Cardiac fibroblast (primary cell): ENCODE measurements at regions not wholly inside any gene's neighbourhood (a gene's known extent, or its start where the extent isn't known, plus 50 kb on each side); places are given as distances from the start of the nearest gene placed in this dataset.

Experiments used
- DNase-seq, 2 donors: peaks; one replicate each; pipeline versions ENCODE4 v3.0.0 to v3.0.0-alpha.2; 2010; ENCODE audit warnings: low read depth in 2 of 2
- H3K4me3 ChIP-seq, 2 donors: replicated peaks in 1 of 2; 1 replicate in 1 of 2; 2 replicates in 1 of 2; pipeline ENCODE4 v1.5.1; 2011; ENCODE audit warnings: low read depth in 2 of 2, low read length in 2 of 2, mild to moderate bottlenecking in 2 of 2, moderate library complexity in 1 of 2
- CTCF ChIP-seq: IDR thresholded peaks from one replicate; pipeline ENCODE4 v1.5.1; 2011; ENCODE audit warnings: low read depth, mild to moderate bottlenecking, low read length, inconsistent platforms

- no peak for DNase-seq
- no peak for TF ChIP-seq CTCF
- no peak overlapping the region for H3K4me3 ChIP-seq
Measured at GRCh38 chr1:102099916-102100315, 103.2 kb upstream of the OLFM3 start.

GRCh38 chr1:102098536-102098935 is 101.8 kb upstream of the OLFM3 start:
- no peak for TF ChIP-seq CTCF
- no peak for DNase-seq
- no peak overlapping the region for H3K4me3 ChIP-seq

GRCh38 chr1:102098081-102098480 is 101.4 kb upstream of the OLFM3 start:
- DNase-seq, result no peak
- H3K4me3 ChIP-seq, result no peak overlapping the region
- no peak for TF ChIP-seq CTCF

- H3K4me3 ChIP-seq, result no peak overlapping the region
- no peak for DNase-seq
- no peak for TF ChIP-seq CTCF
Measured at GRCh38 chr1:102097451-102097850, 100.7 kb upstream of the OLFM3 start.

- H3K4me3 ChIP-seq, result no peak overlapping the region
- no peak for TF ChIP-seq CTCF
- no peak for DNase-seq
Measured at GRCh38 chr1:102096162-102096561, 99.4 kb upstream of the OLFM3 start.

- no peak for TF ChIP-seq CTCF
- no peak overlapping the region for H3K4me3 ChIP-seq
- DNase-seq, result no peak
Measured at GRCh38 chr1:102089791-102090190, 93.1 kb upstream of the OLFM3 start.

- DNase-seq, result no peak
- H3K4me3 ChIP-seq, result no peak overlapping the region
- no peak for TF ChIP-seq CTCF
Measured at GRCh38 chr1:102085896-102086295, 89.2 kb upstream of the OLFM3 start.
